SK-N-SH (cell line): ENCODE measurements at regions not wholly inside any gene's neighbourhood (a gene's known extent, or its start where the extent isn't known, plus 50 kb on each side); places are given as distances from the start of the nearest gene placed in this dataset.

Experiments
- CTCF ChIA-PET: fragments of 300-600, 350-600 bp; formaldehyde crosslinking; extraction: SDS; loops from one replicate; lab custom pipeline; 2021; lab: Yijun Ruan, JAX
- POLR2A ChIA-PET: fragments of 350-600 bp; sonication (Branson Sonifier 250); formaldehyde crosslinking; extraction: SDS; loops from one replicate; lab custom pipeline; 2020; ENCODE audit warnings: antibody characterized with exemption, inconsistent platforms; lab: Yijun Ruan, JAX
- DNase-seq: peaks from one replicate; pipeline ENCODE4 v3.0.0; 2012
- H2AFZ ChIP-seq: fragments of 200-600 bp; sonication (generic); 2 replicates; pipeline ENCODE4 v1.8.1; 2016; ENCODE audit warnings: antibody characterized with exemption, mild to moderate bottlenecking, low read depth
- H3F3A ChIP-seq: fragments of 200-600 bp; sonication (generic); replicated peaks from 2 replicates; pipeline ENCODE3; 2016; ENCODE audit warnings: antibody characterized with exemption, mild to moderate bottlenecking; ENCODE audit not compliant: insufficient read depth
- H3K27ac ChIP-seq, 2 experiments: fragments of 200-500 bp in 1 of 2; fragments of 200-600 bp in 1 of 2; sonication (Bioruptor generic) in 1 of 2; sonication (generic), shearing (Covaris generic) in 1 of 2; 2 replicates each; pipeline versions ENCODE4 v1.5.1 to v1.6.1; 2014 to 2016; ENCODE audit warnings: low read depth in 2 of 2, inconsistent platforms in 1 of 2, low read length in 1 of 2, mild to moderate bottlenecking in 1 of 2, mixed read lengths in 1 of 2
- H3K27me3 ChIP-seq: fragments of 200-600 bp; sonication (generic), shearing (Covaris generic); 2 replicates; pipeline ENCODE4 v1.6.1; 2016; ENCODE audit warnings: mixed run types; ENCODE audit not compliant: insufficient read depth
- H3K36me3 ChIP-seq, 2 experiments: fragments of 200-500 bp in 1 of 2; fragments of 200-600 bp in 1 of 2; sonication (Bioruptor generic) in 1 of 2; sonication (generic) in 1 of 2; replicated peaks in 1 of 2; 2 replicates each; pipeline versions ENCODE3 to v1.5.1; 2014 to 2016; ENCODE audit warnings: low read length in 1 of 2, mild to moderate bottlenecking in 1 of 2; ENCODE audit not compliant: insufficient read depth in 2 of 2, control insufficient read depth in 1 of 2
- H3K4me1 ChIP-seq, 2 experiments: fragments of 200-500 bp in 1 of 2; fragments of 200-600 bp in 1 of 2; sonication (Bioruptor generic) in 1 of 2; sonication (generic), shearing (Covaris generic) in 1 of 2; 2 replicates each; pipeline versions ENCODE4 v1.5.1 to v1.6.1; 2014 to 2016; ENCODE audit warnings: low read depth in 1 of 2, low read length in 1 of 2, mixed run types in 1 of 2; ENCODE audit not compliant: insufficient read depth in 2 of 2, control insufficient read depth in 1 of 2
- H3K4me2 ChIP-seq: fragments of 200-600 bp; sonication (generic), shearing (Covaris generic); 2 replicates; pipeline ENCODE4 v1.6.1; 2017; ENCODE audit warnings: mixed run types
- H3K4me3 ChIP-seq, 2 experiments: fragments of 200-500 bp in 1 of 2; fragments of 200-600 bp in 1 of 2; sonication (Bioruptor generic) in 1 of 2; sonication (generic), shearing (Covaris generic) in 1 of 2; 2 replicates each; pipeline versions ENCODE4 v1.5.1 to v1.8.1; 2014 to 2016; ENCODE audit warnings: low read depth in 2 of 2, inconsistent platforms in 1 of 2, low read length in 1 of 2, mild to moderate bottlenecking in 1 of 2, mixed read lengths in 1 of 2, moderate library complexity in 1 of 2
- H3K79me2 ChIP-seq: fragments of 200-600 bp; sonication (generic); 2 replicates; pipeline ENCODE4 v1.8.1; 2017; ENCODE audit warnings: mild to moderate bottlenecking; ENCODE audit not compliant: insufficient read depth
- H3K9ac ChIP-seq: fragments of 200-600 bp; sonication (generic); 2 replicates; pipeline ENCODE4 v1.6.1; 2017; ENCODE audit warnings: mixed run types
- H3K9me2 ChIP-seq: fragments of 200-600 bp; sonication (generic); 2 replicates; pipeline ENCODE4 v1.6.1; 2017; ENCODE audit warnings: mixed run types
- H3K9me3 ChIP-seq: fragments of 200-600 bp; sonication (generic); 2 replicates; pipeline ENCODE4 v1.6.1; 2017; ENCODE audit warnings: mixed run types, mild to moderate bottlenecking, moderate library complexity
- H4K20me1 ChIP-seq: fragments of 200-600 bp; sonication (generic); 2 replicates; pipeline ENCODE4 v1.6.1; 2017; ENCODE audit warnings: mild to moderate bottlenecking, mixed run types; ENCODE audit not compliant: insufficient read depth
- CTCF ChIP-seq: fragments of 200-600 bp; sonication (generic); IDR thresholded peaks from 2 replicates; pipeline ENCODE4 v1.6.1; 2017; ENCODE audit warnings: antibody characterized with exemption, mild to moderate bottlenecking, moderate library complexity
- EZH2phosphoT487 ChIP-seq: fragments of 200-600 bp; sonication (generic); IDR thresholded peaks from 2 replicates; pipeline ENCODE4 v1.6.1; 2017; ENCODE audit warnings: low read depth, mixed run types, mild to moderate bottlenecking, antibody characterized with exemption, moderate library complexity, borderline replicate concordance
- GABPA ChIP-seq: IDR thresholded peaks from 2 replicates; pipeline ENCODE4 v1.4.0; 2012; ENCODE audit warnings: low read depth, mild to moderate bottlenecking
- GATA2 ChIP-seq: sonication (generic); formaldehyde crosslinking; IDR thresholded peaks from 2 replicates; pipeline ENCODE4 v1.5.0; 2020; ENCODE audit warnings: mild to moderate bottlenecking, missing genetic modification reagents
- JUND ChIP-seq: IDR thresholded peaks from 2 replicates; pipeline ENCODE4 v1.4.0; 2012
- MAX ChIP-seq: IDR thresholded peaks from 2 replicates; pipeline ENCODE4 v1.4.0; 2012; ENCODE audit warnings: low read depth
- MEF2A ChIP-seq: IDR thresholded peaks from 2 replicates; pipeline ENCODE4 v1.4.0; 2012; ENCODE audit warnings: low read depth, borderline replicate concordance
- MXI1 ChIP-seq: IDR thresholded peaks from 2 replicates; pipeline ENCODE4 v1.6.1; 2012; ENCODE audit warnings: mild to moderate bottlenecking, low read depth, low read length, improper control_type of control experiment
- NRF1 ChIP-seq: IDR thresholded peaks from 2 replicates; pipeline ENCODE4 v1.6.1; 2012; ENCODE audit warnings: low read depth, mild to moderate bottlenecking, low read length
- REST ChIP-seq: IDR thresholded peaks from 2 replicates; pipeline ENCODE4 v1.6.1; 2012; ENCODE audit warnings: mild to moderate bottlenecking, low read depth, low read length, moderate library complexity
- RXRA ChIP-seq: IDR thresholded peaks from 2 replicates; pipeline ENCODE4 v1.4.0; 2012; ENCODE audit warnings: low read depth, mild to moderate bottlenecking, borderline replicate concordance
- SIN3A ChIP-seq: IDR thresholded peaks from 2 replicates; pipeline ENCODE4 v1.6.1; 2012; ENCODE audit warnings: low read depth, mild to moderate bottlenecking, low read length, moderate library complexity, borderline replicate concordance
- TEAD4 ChIP-seq: IDR thresholded peaks from 2 replicates; pipeline ENCODE4 v1.4.0; 2012; ENCODE audit warnings: mild to moderate bottlenecking, borderline replicate concordance; ENCODE audit not compliant: insufficient read depth
- WGBS: methylation state at CpG from one replicate; pipeline ENCODE4 v1.1.6; 2017; ENCODE audit warnings: low lambda C conversion rate; 5-methylcytosine and 5-hydroxymethylcytosine counted together
- TF ChIP-seq, protein P1 (sequence below): IDR thresholded peaks from 2 replicates; pipeline ENCODE4; 2012
- TF ChIP-seq, protein P2 (sequence below): IDR thresholded peaks from 2 replicates; pipeline ENCODE4 v1.4.0; 2012; ENCODE audit warnings: low read depth, borderline replicate concordance

DNA sequence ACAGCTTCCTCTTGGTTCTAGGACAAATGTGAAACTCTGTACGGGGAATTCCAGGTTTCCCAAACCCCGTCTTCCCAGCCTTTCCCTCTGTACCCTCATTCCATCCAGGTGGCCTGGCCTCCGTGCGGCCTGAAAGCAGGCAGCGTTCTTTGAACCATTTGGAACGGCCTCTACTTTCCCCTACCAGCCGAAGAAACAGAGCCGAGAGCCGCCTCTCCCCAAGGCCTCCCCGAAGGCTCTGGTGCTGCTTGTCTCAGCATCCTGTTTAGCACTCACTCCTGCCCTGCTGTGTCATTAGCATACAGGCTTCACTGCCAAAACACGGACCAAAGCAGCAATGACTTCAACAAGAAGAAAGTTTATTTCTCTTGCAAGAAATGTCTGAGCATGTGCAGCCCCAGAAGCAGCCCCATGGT, 137.7 kb downstream of the HSD17B3 start:
- Histone ChIP-seq H3K9me2 (no peaks in the 10 kb centered on the region), H3K36me3 (no peaks in the 10 kb centered on the region), H3K27ac (no peak overlapping the region), H3K4me1 (peaks cover 0 to under 1% of the 10 kb centered on the region in 2 experiments; a peak in 1 of 4 replicates), H3K27me3 (no peaks in the 10 kb centered on the region), H2AFZ (no peak overlapping the region), H3K9me3 (no peaks in the 10 kb centered on the region), H3K4me2 (no peak overlapping the region), H4K20me1 (no peaks in the 10 kb centered on the region), H3K9ac (no peak overlapping the region), H3K4me3 (no peak overlapping the region), H3K79me2 (no peaks in the 10 kb centered on the region), H3F3A (no peaks in the 10 kb centered on the region)
- TF ChIP-seq RXRA (no peak), SIN3A (no peak), TEAD4 (no peak), GATA2 (CRISPR knock-in tag) (no peak), MEF2A (no peak), NRF1 (no peak), MXI1 (no peak), MAX (no peak)
- TF ChIP-seq, protein P1, sequence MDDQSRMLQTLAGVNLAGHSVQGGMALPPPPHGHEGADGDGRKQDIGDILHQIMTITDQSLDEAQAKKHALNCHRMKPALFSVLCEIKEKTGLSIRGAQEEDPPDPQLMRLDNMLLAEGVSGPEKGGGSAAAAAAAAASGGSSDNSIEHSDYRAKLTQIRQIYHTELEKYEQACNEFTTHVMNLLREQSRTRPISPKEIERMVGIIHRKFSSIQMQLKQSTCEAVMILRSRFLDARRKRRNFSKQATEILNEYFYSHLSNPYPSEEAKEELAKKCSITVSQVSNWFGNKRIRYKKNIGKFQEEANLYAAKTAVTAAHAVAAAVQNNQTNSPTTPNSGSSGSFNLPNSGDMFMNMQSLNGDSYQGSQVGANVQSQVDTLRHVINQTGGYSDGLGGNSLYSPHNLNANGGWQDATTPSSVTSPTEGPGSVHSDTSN: no peak
- POLR2A ChIA-PET: no interaction called here
- no peak for DNase-seq
- WGBS: 72% methylated on average over 11 of the region's 11 CpGs
- CTCF ChIA-PET: no interaction called here

DNA sequence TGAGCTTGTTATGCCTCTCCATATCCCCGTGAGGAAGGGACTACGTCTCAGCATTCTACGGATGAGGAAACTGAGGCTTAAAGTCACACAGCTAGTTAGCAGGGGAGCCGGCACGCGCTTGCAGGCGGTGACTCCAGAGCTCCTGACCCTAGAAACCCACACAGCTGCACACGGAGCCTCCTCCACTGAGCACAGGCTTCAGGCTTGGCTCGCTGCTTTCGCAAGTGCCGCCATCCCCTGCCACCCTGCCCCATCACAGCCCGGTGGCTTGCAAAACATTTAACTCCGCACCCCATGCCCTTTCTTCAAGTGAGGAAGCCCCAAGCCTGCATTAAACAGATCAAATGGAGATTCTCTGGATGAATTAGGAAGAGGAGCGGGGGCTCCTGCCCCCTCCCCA, 138.3 kb downstream of the HSD17B3 start:
- TF ChIP-seq MXI1 (no peak), GABPA (no peak), CTCF (no peak), REST (no peak), MAX (no peak), EZH2phosphoT487 (no peak), JUND (no peak), RXRA (no peak)
- TF ChIP-seq, protein P2, sequence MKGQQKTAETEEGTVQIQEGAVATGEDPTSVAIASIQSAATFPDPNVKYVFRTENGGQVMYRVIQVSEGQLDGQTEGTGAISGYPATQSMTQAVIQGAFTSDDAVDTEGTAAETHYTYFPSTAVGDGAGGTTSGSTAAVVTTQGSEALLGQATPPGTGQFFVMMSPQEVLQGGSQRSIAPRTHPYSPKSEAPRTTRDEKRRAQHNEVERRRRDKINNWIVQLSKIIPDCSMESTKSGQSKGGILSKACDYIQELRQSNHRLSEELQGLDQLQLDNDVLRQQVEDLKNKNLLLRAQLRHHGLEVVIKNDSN: no peak
- Histone ChIP-seq H3K79me2 (no peaks in the 10 kb centered on the region), H3K27ac (no peak overlapping the region), H4K20me1 (no peaks in the 10 kb centered on the region), H3K4me2 (no peak overlapping the region), H3K9ac (no peak overlapping the region), H3K4me1 (no peaks in the 10 kb centered on the region), H2AFZ (no peak overlapping the region), H3F3A (no peaks in the 10 kb centered on the region), H3K9me2 (no peaks in the 10 kb centered on the region), H3K27me3 (no peaks in the 10 kb centered on the region), H3K36me3 (no peaks in the 10 kb centered on the region), H3K9me3 (no peaks in the 10 kb centered on the region), H3K4me3 (no peak overlapping the region)
- no peak for DNase-seq
- ChIA-PET CTCF (no interaction called here), POLR2A (no interaction called here)
- 78% methylated on average over 14 of the region's 14 CpGs for WGBS
